GM23248 (cell line): ENCODE measurements at regions not wholly inside any gene's neighbourhood (a gene's known extent, or its start where the extent isn't known, plus 50 kb on each side); places are given as distances from the start of the nearest gene placed in this dataset.

ENCODE experiments used
- EZH2 ChIP-seq: fragments of 200-600 bp; sonication (generic); IDR thresholded peaks from 2 replicates; pipeline ENCODE4 v1.6.1; 2018; ENCODE audit warnings: antibody characterized with exemption, mild to moderate bottlenecking; ENCODE audit not compliant: insufficient read depth, poor library complexity, severe bottlenecking
- EZH2phosphoT487 ChIP-seq: fragments of 200-600 bp; sonication (generic); IDR thresholded peaks from 2 replicates; pipeline ENCODE4 v1.6.1; 2018; ENCODE audit warnings: antibody characterized with exemption, moderate library complexity, mild to moderate bottlenecking, low read depth; ENCODE audit not compliant: insufficient read depth

GRCh38 chr6:103198386-103198785 lies 1661.3 kb downstream of the HACE1 start:
- no peak for TF ChIP-seq EZH2
- no peak for TF ChIP-seq EZH2phosphoT487
